CD4-positive, alpha-beta T cell (primary cell): ENCODE measurements at regions not wholly inside any gene's neighbourhood (a gene's known extent, or its start where the extent isn't known, plus 50 kb on each side); places are given as distances from the start of the nearest gene placed in this dataset.

Source experiments
- ATAC-seq: fragments of 200-7000 bp; cut with Tn5 transposase; one replicate; pipeline ENCODE4 v1.10.0; 2022; ENCODE audit warnings: mild to moderate bottlenecking; ENCODE audit not compliant: poor library complexity
- CTCF ChIA-PET: fragments of 350-600 bp; sonication (Branson Sonifier 250); formaldehyde crosslinking; loops from one replicate; lab custom pipeline; 2021; ENCODE audit warnings: antibody characterized with exemption, inconsistent platforms; lab: Charles Lee
- POLR2A ChIA-PET: fragments of 350-600 bp; sonication (Branson Sonifier 250); formaldehyde crosslinking; loops from one replicate; lab custom pipeline; 2021; ENCODE audit warnings: antibody characterized with exemption, inconsistent platforms; lab: Charles Lee
- DNase-seq, 14 experiments: peaks; one replicate each; pipeline ENCODE4 v3.0.0-alpha.2; 2013 to 2020; ENCODE audit warnings: mixed read lengths in 2 of 14
- H3K27ac ChIP-seq, 2 donors: one replicate each; pipeline versions ENCODE4 v1.5.1 to v1.7.0; 2013; ENCODE audit warnings: low read length in 2 of 2, low read depth in 1 of 2, mild to moderate bottlenecking in 1 of 2
- H3K27me3 ChIP-seq, 2 experiments: 1 replicate in 1 of 2; 2 replicates in 1 of 2; pipeline versions ENCODE4 v1.6.1 to v1.7.0; 2013; ENCODE audit warnings: low read length in 2 of 2, control low read depth in 1 of 2, mild to moderate bottlenecking in 1 of 2, moderate library complexity in 1 of 2; ENCODE audit not compliant: insufficient read depth in 2 of 2, control insufficient read depth in 1 of 2
- H3K36me3 ChIP-seq: one replicate; pipeline ENCODE4 v1.6.1; 2013; ENCODE audit warnings: low read length, control low read depth; ENCODE audit not compliant: insufficient read depth
- H3K4me1 ChIP-seq: one replicate; pipeline ENCODE4 v1.6.1; 2013; ENCODE audit warnings: low read length, control low read depth; ENCODE audit not compliant: insufficient read depth
- H3K4me3 ChIP-seq: one replicate; pipeline ENCODE4 v1.5.1; 2013; ENCODE audit warnings: mild to moderate bottlenecking, low read length, moderate library complexity
- H3K9me3 ChIP-seq, 2 experiments: 1 replicate in 1 of 2; 2 replicates in 1 of 2; pipeline versions ENCODE4 v1.6.1 to v1.7.0; 2013; ENCODE audit warnings: low read length in 2 of 2, mild to moderate bottlenecking in 2 of 2, control low read depth in 1 of 2, moderate library complexity in 1 of 2; ENCODE audit not compliant: control insufficient read depth in 1 of 2, insufficient read depth in 1 of 2
- H3K27ac Mint-ChIP-seq: one replicate; pipeline ENCODE4 v1.8.0; 2020; ENCODE audit warnings: mixed read lengths
- H3K27me3 Mint-ChIP-seq: one replicate; pipeline ENCODE4 v1.8.0; 2021; ENCODE audit warnings: mixed read lengths
- H3K36me3 Mint-ChIP-seq: one replicate; pipeline ENCODE4 v1.8.0; 2021; ENCODE audit warnings: low read depth, mixed read lengths
- H3K4me1 Mint-ChIP-seq: one replicate; pipeline ENCODE4 v1.8.0; 2021; ENCODE audit warnings: low read depth, mixed read lengths
- H3K4me3 Mint-ChIP-seq: one replicate; pipeline ENCODE4 v1.8.0; 2020; ENCODE audit warnings: mild to moderate bottlenecking, mixed read lengths
- H3K9me3 Mint-ChIP-seq: one replicate; pipeline ENCODE4 v1.8.0; 2020; ENCODE audit warnings: mixed read lengths
- CTCF ChIP-seq: fragments of 200-600 bp; IDR thresholded peaks from one replicate; pipeline ENCODE4 v1.8.0; 2022; ENCODE audit warnings: antibody characterized with exemption, mild to moderate bottlenecking
- intact Hi-C, 2 experiments: fragments of 100-400 bp; cut with DNase I in 1 of 2; cut with micrococcal nuclease in 1 of 2; formaldehyde crosslinking; loops; one replicate each; pipeline versions ENCODE4 v1.15.1 to v1.9.0; 2023 to 2025; cut with DNase I, micrococcal nuclease

DNA sequence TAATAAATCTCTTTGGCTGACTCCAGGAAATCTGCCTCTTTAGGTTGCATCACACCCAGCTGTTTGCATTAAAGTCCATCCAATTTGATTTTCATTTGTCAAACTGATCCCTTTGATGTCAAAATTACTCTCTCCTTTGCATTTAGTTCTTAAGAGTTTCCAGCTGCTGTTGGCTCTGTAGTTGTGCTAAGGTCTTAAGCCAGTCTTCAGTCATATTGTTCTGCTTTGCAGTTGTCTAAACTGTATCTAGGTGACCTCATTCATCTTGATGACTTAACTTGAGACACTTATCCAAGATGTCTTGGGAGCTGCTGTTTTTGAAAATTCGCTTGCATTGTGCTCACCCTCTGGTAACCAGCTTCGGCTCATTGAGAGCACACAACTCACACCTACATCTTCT is 386.9 kb upstream of the TLE4 start:
- Mint-ChIP-seq H3K9me3 (peaks cover 5% of the 10 kb centered on the region), H3K4me1 (no peaks in the 10 kb centered on the region), H3K27ac (no peak overlapping the region), H3K4me3 (no peak overlapping the region), H3K36me3 (no peaks in the 10 kb centered on the region), H3K27me3 (peaks cover 4% of the 10 kb centered on the region)
- CTCF ChIA-PET = no interaction called here
- DNase-seq = no peak
- Histone ChIP-seq H3K4me1 (no peaks in the 10 kb centered on the region), H3K4me3 (no peak overlapping the region), H3K36me3 (no peaks in the 10 kb centered on the region), H3K9me3 (no peaks in the 10 kb centered on the region), H3K27me3 (peaks cover 0 to 2% of the 10 kb centered on the region in 2 experiments), H3K27ac (no peak overlapping the region)
- TF ChIP-seq CTCF = no peak
- POLR2A ChIA-PET = no interaction called here
- ATAC-seq = no peak
- intact Hi-C loops = no loop called here

DNA sequence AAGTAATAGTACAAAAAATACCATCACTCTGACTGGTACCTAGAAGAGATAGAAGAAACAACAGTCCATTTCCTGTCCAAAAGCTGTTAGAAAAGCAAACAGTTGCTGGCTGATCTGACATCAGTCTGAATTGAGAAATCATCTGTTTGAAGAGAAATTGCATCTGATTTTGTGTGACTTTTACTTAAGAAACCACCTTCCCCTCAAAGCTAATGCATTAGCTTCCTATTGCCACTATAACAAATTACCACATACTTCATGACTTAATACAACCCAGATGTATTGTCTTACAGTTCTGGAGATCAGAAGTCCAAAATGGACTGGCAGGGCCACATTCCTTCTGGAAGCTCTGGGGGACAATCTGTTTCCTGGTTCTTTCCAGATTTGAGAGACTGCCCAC is 385.9 kb upstream of the TLE4 start:
- POLR2A ChIA-PET = no interaction called here
- Histone ChIP-seq H3K4me1 (no peaks in the 10 kb centered on the region), H3K4me3 (no peak overlapping the region), H3K36me3 (no peaks in the 10 kb centered on the region), H3K9me3 (no peaks in the 10 kb centered on the region), H3K27me3 (peaks cover 0 to 2% of the 10 kb centered on the region in 2 experiments), H3K27ac (no peak overlapping the region)
- Mint-ChIP-seq H3K27me3 (peaks cover 4% of the 10 kb centered on the region), H3K27ac (no peak overlapping the region), H3K4me3 (no peak overlapping the region), H3K9me3 (peaks cover 5% of the 10 kb centered on the region), H3K4me1 (no peaks in the 10 kb centered on the region), H3K36me3 (no peaks in the 10 kb centered on the region)
- no peak for TF ChIP-seq CTCF
- DNase-seq (no peak), ATAC-seq (no peak)
- intact Hi-C loops = no loop called here
- CTCF ChIA-PET = no interaction called here

DNA sequence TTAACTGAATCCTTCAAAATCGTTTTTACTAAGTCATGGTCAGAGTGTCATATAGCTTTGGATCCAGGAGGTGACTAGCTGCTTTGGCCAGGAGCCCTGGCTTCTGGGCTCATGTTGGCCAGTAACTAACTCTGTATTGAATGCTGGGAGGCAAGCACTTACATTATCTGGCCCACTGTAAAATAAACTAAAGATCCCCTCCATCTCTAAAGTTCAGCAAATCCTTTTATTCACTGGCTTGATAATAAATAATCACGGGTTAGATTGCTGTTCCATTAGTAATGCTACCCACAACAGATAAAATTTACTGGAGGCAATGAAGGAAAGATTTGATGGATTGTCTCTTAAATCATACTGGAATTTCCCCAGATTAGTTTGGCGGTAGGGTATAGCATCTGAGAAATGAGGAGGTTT is 382.2 kb upstream of the TLE4 start:
- ChIA-PET CTCF (no interaction called here), POLR2A (no interaction called here)
- Mint-ChIP-seq H3K4me3 (no peak overlapping the region), H3K27ac (no peak overlapping the region), H3K9me3 (peaks cover 5% of the 10 kb centered on the region), H3K36me3 (no peaks in the 10 kb centered on the region), H3K27me3 (peaks cover 9% of the 10 kb centered on the region), H3K4me1 (no peaks in the 10 kb centered on the region)
- DNase-seq (no peak), ATAC-seq (no peak)
- no peak for TF ChIP-seq CTCF
- intact Hi-C loops = no loop called here
- Histone ChIP-seq H3K9me3 (peaks cover 0 to 8% of the 10 kb centered on the region in 2 experiments), H3K27me3 (peaks cover 0 to 2% of the 10 kb centered on the region in 2 experiments), H3K36me3 (no peaks in the 10 kb centered on the region), H3K27ac (no peak overlapping the region), H3K4me3 (no peak overlapping the region), H3K4me1 (no peaks in the 10 kb centered on the region)
